Hepatic stellate cell (primary cell): ENCODE measurements at regions not wholly inside any gene's neighbourhood (a gene's known extent, or its start where the extent isn't known, plus 50 kb on each side); places are given as distances from the start of the nearest gene placed in this dataset.

ENCODE experiments used
- DNase-seq: peaks from one replicate; pipeline ENCODE4 v3.0.0; 2011; ENCODE audit warnings: low spot score

- DNase-seq, result peak; percentile 29
Observed at GRCh38 chr1:218717575-218717974, 372.4 kb downstream of the TGFB2 start.

DNA sequence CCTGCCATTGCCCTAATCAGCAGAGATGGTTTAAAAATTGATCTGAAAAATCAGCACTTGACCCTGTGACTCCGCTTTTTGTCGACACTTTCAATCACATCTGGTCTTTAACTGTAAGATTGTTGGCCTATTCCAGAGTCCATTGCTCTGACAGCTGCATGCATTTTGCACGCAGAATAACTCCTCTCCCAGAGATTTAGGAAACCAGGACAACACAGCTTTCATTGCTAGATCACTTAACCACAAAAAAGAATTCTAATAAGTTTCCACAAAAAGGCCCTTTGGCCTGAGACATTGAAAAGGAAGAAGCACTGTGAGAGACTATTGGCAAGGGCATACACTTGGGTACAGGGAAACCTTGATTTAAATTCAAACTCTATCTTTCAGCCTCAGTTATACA, 373.1 kb downstream of the TGFB2 start:
- no peak for DNase-seq

DNA sequence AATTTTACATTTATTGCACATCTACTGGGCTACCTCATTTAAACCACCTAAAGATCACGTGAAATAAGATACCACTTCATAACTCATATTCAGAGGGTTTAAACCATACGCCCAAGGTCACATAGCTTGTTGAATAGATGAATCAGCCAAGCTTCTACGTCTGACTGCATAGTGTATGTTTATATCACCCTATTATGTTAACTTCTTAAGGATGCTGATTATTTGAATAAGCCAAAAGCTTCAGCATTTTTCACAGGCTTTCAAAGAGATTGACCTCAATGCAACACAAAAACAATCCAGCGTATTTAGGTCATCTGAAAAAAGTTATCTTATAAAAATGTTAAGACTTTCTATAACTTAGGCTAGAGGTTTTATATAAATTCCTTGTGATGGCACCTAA, 373.8 kb downstream of the TGFB2 start:
- no peak for DNase-seq

DNA sequence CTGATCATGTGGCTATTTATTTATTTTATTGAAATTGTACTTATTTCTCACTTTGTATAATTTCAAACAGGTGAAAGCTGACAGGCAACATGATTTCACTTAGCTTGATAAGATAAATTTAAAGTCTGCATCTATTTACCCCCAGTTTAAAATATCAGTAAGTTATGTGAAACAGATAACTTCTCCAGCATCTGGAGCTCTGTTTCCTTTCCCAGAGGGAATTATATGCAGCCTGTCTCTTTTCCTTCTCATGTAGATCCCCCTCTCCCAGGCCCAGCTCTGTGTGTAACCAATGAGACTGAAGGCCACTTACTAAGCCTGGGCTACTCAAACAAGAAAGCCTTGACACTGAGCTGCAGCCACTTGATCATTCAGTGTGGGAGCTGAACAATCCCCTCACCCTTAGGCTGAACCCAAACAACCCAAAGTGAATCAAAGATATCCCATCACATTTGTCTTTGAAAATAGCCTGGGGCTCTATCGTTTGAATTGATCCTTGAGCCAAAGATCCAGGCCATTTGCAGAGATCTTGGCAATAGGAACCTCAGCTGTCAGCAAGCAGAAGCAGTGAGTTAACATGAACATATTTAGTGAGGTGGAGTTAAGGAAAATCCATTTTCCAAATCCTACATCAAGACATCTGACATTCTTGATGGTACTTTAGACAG, 383.9 kb downstream of the TGFB2 start:
- no peak for DNase-seq

DNA sequence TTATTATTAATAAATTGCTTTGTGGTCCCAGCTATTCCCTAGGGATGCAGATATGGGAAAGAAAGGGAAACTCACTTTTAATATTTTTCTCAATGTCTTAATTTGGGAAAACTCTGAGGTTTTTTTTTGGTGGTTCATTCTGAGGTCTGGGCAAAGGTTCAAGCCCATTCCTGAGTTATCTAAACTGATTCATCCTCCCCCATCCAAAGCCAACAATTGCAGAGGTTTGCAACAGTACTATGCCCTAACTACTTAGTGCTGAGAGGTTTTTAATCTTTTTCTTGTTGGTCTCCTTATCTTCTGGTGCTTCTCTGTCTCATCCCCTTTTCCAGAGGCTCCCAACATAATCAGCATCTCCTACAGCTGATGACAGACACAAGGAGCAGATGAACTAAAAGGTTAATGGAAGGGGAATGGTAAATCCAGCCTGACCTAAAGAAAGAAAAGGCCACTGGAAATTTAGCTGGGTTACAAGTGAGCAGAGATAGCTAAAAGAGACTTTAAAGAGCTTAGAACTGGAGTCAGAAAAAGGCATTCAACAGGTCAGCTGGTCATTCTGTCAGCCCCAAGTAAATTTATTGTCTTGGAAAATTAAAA, 390.4 kb downstream of the TGFB2 start:
- peak; percentile 55 for DNase-seq

- DNase-seq, result no peak
Observed at GRCh38 chr1:218739426-218739825, 394.3 kb downstream of the TGFB2 start.

GRCh38 chr1:218741852-218742251, 396.7 kb downstream of the TGFB2 start:
- no peak for DNase-seq

DNA sequence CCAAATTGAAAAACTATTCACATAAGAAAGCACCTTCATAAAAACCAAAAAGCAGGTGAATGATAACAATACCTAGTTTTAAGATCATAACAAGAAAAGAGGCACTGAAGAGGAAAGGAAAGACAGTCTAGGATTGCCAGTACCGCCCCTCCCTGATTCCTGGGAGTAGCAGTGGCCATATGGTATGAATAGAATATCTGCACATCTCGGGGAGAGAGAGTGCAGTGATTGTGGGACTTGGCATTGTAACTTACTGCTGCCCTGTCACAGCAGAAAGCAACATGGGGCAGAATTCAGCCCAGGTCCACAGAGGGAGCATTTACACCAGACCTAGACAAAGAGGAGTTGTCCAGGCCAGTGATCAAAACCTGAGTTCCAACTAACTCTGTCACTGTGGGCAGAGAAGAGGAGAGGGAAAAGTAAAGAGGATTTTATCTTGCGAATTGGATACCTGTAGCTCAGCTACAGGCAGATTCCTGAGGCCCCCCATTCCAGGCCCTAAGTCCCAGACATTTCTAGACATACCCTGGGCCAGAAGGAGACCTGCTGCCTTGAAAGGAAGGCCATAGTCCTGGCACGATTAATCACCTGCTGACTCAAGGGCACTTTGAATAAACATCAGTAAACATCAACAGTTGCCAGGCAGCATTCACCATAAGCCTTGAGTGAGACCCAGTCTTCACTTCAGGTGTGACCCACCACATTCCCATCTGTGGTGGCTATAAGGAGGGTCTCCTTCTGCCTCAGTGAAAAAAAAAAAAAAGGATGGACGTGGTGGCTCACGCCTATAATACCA, 397.5 kb downstream of the TGFB2 start:
- DNase-seq, result no peak

DNA sequence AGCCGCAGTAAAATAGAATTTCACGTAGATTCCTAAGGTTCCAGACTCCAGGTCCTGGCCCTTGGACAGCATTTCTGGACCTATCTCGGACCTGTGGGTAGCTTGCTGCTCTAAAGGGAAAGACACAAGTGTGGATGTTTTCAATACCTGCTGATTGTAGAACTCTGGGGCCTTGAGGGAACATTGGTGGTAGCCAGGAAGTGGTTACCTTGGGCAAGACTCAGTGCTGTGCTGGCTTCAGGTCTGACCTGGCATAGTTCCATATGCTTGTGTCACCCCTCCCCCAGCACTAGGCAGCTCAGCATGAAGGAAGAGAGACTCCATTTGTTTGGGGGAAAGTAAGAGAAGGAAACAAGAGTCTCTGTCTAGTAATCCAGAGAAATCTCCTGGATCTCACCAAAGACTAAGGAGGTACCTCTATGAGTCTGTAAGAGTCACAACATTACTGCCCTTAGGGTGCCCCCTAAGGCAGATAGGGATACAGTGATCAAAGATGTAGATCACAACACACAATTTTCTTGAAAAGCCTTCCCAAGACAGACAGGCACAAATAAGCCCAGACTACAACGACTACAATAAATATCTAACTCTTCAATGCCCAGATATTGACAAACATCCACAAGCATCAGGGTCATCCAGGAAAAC, 398.8 kb downstream of the TGFB2 start:
- no peak for DNase-seq

GRCh38 chr1:218748071-218748470, 402.9 kb downstream of the TGFB2 start:
- no peak for DNase-seq

DNA sequence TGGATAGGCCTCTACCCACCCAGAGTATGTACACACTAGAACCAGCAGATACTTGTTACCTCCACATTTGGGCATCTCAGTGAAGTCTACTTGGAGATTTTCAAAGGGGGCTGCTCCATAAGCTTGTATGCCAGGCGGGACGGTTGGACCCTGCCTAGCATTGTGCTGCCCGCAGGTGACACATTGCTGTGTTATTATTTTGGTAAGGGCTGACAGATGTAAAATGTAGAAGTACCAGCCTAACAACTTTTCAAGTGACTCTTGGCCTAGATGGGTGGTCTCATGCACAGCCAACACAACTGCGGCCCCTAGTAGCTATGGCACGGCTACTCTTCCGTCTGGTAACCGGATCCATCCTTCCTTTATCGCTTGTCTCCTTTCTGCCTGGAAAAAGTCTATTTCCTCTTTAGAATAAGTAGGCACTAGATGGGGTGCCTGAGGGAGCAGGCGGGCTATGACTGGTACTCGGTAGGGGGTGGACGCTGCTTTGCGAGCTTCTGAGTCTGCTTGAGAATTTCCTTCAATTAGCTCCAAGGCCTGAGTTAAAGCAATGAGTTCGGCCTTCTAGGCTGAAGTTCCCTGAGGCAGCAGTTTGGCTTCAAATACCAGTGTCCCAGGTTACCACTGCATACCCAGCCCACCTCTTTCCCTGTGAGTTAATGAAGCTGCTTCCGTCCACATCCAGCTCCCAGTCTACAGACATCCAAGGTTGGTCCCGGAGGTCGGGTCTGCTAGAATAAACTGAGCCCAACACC, 405.3 kb downstream of the TGFB2 start:
- DNase-seq, result no peak

- no peak for DNase-seq
Observed at GRCh38 chr1:218751208-218751948, 406.2 kb downstream of the TGFB2 start.

- DNase-seq, result no peak
Observed at GRCh38 chr1:218752126-218752525, 407.0 kb downstream of the TGFB2 start.

DNA sequence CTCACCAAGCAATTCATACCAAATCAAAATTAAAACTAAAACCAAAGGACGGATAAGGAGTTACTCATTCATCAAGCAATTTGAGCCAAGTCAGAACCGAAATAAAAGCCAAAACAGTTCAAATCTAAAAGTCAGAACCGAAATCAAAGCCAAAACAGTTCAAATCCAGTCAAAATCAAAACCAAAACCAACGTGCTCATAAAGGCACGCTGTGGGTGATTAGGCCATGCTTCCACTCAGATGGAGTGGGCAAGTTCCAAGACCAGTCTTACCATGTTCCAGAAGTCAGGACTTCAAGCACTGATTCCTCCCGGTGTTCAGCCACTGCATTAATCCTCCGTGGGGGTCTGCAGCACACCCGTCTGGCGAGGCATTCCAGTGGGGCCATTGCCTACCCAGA, 409.3 kb downstream of the TGFB2 start:
- DNase-seq, result no peak

DNA sequence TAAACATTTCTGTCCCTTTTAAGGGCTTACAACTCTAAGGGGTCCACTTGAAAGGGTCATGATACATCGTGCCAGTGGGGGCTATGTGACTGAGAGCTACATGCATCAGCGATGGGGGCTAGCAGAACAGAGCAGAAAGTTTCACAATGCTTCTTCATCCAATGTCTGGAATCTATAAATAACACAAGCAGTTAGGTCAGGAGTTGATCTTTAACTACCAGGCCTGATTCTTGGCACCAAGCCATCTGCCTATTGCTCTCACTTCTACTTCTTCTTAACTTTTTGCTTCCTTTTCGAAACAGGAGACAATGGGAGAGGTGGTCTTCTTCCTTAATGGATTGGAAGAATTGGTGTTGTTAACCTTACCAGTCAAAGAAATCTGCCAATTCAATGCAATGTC, 410.0 kb downstream of the TGFB2 start:
- DNase-seq, result no peak

DNA sequence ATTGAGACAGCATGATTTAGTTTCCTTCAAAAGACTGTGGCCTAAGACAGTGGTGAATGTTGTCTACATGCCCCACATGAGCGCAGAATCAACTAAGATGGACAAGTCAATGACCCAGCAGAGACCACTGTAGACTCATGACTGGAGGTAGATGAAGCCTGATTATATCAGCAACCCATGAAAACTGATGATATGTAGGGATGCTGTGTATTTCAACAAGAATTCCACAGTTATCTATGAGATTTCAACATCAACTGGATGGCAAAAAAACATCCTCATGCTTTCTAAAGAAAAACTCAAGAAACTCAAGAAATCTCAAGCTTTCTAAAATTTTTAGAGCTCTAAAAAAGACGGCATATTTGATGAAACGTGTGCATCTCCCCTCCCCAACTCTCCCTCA, 413.9 kb upstream of the LYPLAL1 start:
- no peak for DNase-seq

- DNase-seq, result no peak
Observed at GRCh38 chr1:218760601-218761570, 412.8 kb upstream of the LYPLAL1 start.

GRCh38 chr1:218763538-218763937, 410.1 kb upstream of the LYPLAL1 start:
- no peak for DNase-seq

GRCh38 chr1:218765753-218766152, 407.9 kb upstream of the LYPLAL1 start:
- DNase-seq, result no peak

DNA sequence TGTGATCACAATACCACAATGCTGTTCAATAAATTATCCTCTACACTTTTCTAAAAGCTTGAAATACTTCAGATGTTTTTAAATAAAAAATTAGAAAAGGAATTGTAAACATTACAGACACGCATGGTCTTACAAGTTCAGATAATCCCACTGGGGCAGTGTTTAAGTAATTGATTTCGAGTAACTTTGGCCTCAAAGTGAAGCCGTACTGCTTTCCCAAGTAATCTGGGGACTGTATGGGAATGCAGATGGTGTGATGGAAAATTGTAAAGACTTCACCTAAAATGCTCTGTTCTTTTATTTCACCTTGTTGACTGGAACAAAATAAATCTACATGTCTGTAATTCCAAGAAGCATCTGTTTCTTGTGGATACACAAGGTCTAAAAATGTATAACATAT, 401.7 kb upstream of the LYPLAL1 start:
- DNase-seq, result no peak
